ENCODE measurements at regions not wholly inside any gene's neighbourhood (a gene's known extent, or its start where the extent isn't known, plus 50 kb on each side); places are given as distances from the start of the nearest gene placed in this dataset.

DNA sequence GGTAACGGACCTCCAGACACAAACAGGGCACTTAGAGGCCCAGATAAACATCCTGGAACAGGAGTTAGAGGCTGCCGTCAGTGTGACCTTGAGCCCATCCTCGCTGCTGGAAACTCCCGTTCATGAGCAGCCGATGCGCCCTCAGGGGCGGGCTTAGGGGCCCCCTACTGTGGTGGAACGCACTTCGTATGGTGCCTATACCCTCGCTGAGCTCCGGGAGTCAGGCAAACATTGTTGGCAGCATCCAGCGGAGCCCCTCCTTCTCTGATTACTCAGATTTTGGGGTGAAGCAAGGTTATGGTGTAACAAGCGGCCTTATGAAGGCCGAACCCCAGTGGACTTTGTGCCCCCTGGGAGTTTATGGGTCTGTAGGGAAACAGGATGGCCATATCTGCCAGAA lies 205.3 kb upstream of the SYT4 start:
- TF ChIP-seq, protein P1, sequence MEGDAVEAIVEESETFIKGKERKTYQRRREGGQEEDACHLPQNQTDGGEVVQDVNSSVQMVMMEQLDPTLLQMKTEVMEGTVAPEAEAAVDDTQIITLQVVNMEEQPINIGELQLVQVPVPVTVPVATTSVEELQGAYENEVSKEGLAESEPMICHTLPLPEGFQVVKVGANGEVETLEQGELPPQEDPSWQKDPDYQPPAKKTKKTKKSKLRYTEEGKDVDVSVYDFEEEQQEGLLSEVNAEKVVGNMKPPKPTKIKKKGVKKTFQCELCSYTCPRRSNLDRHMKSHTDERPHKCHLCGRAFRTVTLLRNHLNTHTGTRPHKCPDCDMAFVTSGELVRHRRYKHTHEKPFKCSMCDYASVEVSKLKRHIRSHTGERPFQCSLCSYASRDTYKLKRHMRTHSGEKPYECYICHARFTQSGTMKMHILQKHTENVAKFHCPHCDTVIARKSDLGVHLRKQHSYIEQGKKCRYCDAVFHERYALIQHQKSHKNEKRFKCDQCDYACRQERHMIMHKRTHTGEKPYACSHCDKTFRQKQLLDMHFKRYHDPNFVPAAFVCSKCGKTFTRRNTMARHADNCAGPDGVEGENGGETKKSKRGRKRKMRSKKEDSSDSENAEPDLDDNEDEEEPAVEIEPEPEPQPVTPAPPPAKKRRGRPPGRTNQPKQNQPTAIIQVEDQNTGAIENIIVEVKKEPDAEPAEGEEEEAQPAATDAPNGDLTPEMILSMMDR (IDR thresholded peaks at IDR 0.05) = no peak
- TF ChIP-seq EP300 (IDR thresholded peaks at IDR 0.05) (no peak), POLR2A (IDR thresholded peaks at IDR 0.05) (no peak)
